DMS53 (cell line): ENCODE measurements at regions not wholly inside any gene's neighbourhood (a gene's known extent, or its start where the extent isn't known, plus 50 kb on each side); places are given as distances from the start of the nearest gene placed in this dataset.

Experiments
- DNase-seq: peaks from one replicate; lab custom pipeline; 2025; lab: John Stamatoyannopoulos, UW

DNA sequence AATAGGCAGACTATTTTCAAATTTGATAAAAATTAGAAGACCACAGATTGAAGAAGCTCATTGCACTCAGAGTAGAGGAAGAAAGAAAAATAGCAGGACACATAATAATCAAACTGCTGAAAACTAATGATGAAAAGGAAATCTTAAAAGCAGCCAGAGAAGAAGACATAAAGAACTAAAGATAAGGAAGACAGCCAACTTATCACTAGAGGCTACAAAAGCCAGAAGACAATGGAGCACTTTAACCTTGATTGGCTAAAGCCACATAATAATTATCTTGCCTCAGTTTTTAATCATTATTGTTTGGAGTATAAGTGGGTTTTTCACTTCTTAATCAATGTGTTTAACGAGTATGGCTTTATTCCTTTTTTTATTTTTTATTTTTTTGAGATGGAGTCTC, 397.6 kb downstream of the RNF144B start:
- no peak for DNase-seq

GRCh38 chr6:18785810-18786490, 398.8 kb downstream of the RNF144B start:
- no peak for DNase-seq

GRCh38 chr6:18792866-18793265, 405.7 kb downstream of the RNF144B start:
- DNase-seq = no peak

DNA sequence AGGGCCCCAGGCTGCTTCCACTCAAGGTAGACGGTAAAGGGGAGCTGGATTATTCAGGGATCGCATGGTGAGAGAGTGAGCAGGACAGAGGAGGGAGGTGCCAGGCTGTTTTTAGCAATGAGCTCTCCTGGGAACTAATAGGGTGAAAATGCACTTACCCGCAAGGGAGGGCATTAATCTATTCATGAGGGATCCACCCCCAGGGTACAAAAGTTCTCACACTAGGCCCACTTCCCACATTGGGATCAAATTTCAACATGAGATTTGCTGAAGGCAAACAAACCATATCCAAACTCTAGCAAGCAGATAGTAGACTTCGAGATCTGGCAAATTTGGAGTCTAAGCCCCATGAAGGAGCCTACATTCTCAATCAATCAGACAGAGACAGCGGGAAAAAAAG, 408.6 kb downstream of the RNF144B start:
- no peak for DNase-seq

DNA sequence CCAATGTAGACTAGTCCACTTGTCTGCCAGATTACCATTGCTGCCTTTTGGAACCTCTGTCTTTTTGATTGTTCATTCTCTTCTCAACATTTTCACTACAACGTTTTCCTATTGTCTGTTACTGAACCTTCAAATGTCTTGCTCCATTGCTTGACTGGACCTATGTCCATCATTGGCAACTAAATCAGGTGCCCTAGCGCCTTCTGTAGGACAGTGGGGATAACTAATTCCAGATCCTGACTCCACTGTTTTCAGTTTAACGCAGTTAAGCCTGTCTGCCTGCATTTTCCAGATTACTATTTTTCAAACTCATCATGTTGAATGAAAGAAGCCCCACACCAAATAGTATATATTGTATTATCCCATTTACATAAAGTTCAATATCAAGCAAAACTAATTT, 433.6 kb downstream of the RNF144B start:
- no peak for DNase-seq

GRCh38 chr6:18823782-18824386, 436.7 kb downstream of the RNF144B start:
- peak; percentile 88 for DNase-seq

GRCh38 chr6:18829272-18829870, 442.2 kb downstream of the RNF144B start:
- DNase-seq = no peak

GRCh38 chr6:18835976-18836375, 448.8 kb downstream of the RNF144B start:
- DNase-seq = no peak

GRCh38 chr6:18837013-18837412, 449.9 kb downstream of the RNF144B start:
- no peak for DNase-seq

DNA sequence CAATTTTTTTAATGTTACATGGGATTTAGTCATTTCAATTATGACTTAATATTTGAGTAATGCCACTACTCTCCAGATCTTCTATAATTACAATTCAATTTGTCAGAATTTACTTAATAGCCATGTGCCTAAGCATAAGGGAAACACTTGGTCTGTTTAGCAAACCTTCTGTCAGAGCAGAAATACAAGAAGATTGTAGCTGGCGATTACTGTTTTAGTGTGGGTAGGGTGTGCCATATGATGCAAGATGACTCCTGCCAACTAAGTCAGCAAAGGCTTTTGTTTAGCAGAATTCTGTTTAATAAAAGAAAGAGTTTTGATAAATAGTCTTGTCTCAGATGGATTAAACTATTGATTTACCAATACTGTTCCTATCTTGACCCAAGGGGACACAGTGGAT, 455.4 kb downstream of the RNF144B start:
- DNase-seq = no peak

- no peak for DNase-seq
These were observed 458.7 kb downstream of the RNF144B start for GRCh38 chr6:18845896-18846295.

- DNase-seq = no peak
These were observed 459.2 kb downstream of the RNF144B start for GRCh38 chr6:18846327-18846726.

DNA sequence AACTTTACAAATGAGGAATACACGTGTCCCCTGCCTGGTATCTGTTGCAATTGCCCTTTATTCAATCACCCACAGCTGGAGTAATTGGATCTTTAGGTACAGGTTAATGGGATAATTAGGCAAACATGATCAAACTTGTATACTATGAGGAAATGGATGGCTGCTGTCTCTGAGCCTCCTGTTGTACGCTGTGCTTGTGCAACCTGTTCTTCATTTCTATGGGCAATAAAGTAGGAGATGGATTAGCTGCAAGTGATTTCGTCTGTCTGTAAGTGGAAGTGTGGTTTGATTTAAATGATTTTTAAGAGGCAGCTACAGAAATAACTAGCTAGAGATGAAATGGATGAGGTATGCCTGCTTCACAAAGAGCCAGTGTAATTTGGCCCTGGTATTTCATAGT, 474.1 kb downstream of the RNF144B start:
- DNase-seq = no peak

DNA sequence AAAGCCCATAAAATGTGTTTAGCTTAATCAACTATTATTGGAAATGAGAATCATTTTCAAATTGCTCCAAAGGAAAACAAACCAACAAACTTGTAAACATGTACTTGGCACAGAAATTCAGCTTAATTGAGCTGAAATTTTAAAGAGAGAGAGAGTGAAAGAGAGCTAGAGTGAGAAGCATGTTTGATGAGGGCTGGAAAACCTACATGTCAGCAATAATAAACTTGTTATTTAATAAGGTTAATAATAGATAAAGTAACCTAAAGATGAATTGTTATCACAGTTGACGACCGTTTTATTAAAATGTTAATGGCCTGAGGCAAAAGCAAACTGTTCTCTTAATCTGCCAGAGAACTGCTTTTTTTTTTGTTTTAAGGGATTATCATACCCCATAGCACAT, 496.1 kb downstream of the RNF144B start:
- no peak for DNase-seq

GRCh38 chr6:18883851-18884250, 496.7 kb downstream of the RNF144B start:
- DNase-seq = no peak

GRCh38 chr6:18893540-18894269, 506.6 kb downstream of the RNF144B start:
- DNase-seq = no peak

DNA sequence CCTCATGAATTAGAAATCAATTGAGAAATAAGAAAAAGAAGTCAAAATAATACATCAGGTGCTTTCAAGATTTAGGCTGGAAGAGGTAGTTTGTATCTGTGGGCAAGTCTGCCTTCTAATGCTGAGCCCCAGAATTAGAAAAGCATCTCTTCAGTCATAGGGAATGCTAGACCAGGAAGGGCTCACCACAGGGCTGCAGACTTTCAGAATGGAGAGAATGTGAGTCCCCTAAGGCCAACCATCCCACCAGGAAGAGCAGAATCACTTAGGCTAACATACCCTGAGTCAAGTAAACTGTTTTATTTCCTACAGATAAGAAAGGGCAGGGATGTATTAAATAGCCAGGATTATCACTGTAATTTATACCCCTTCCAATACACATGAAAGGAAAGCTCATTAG, 510.2 kb downstream of the RNF144B start:
- no peak for DNase-seq

DNA sequence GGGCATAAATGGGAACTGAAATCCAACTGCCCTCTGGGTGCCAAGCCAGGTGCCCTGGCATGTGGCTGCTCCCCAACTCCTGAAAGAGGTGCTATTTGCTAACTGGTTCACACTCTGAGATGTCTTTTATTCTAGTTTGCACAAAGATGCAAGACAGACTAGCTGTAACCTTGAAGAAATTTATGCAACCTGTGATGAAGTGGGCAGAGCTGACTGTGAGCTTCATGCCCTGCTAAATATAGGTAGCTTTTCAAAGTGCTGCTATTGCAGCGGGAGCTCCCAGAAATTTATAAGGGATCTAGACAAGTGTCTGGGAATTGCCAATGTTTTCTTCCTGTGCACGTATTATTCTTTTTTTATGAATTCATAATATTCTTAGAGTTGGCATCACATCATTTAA, 517.5 kb downstream of the RNF144B start:
- no peak for DNase-seq

GRCh38 chr6:18920701-18921100, 533.6 kb downstream of the RNF144B start:
- no peak for DNase-seq

DNA sequence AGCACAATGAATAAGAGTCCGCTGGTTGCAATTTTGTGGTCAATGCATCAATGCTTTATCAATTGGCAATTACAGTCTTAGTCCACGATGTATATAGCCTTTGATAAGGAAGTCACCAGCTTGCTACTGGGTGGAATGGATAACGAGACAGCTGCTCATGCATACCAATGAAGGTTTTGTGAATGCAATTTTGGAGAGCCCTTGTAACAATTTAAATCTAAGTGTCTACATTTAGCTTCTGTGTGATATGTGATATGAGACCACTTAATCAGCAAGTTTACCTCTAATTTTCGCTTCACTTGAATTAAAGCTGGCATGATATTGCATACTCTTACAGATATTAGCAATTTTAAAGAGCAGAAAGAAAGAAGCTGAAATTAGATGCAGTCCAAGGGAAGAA, 543.9 kb downstream of the RNF144B start:
- no peak for DNase-seq

- no peak for DNase-seq
These were observed 571.0 kb downstream of the RNF144B start for GRCh38 chr6:18958146-18958545.

- DNase-seq = no peak
These were observed 574.4 kb downstream of the RNF144B start for GRCh38 chr6:18961566-18961965.

- DNase-seq = no peak
These were observed 575.3 kb downstream of the RNF144B start for GRCh38 chr6:18962361-18962905.
